Prostate gland (tissue), 2 donors: ENCODE measurements at regions not wholly inside any gene's neighbourhood (a gene's known extent, or its start where the extent isn't known, plus 50 kb on each side); places are given as distances from the start of the nearest gene placed in this dataset.

Experiments
- CTCF ChIP-seq, 4 experiments: fragments of 200-600 bp in 2 of 4; fragments of 450-650 bp in 2 of 4; sonication (generic) in 2 of 4; IDR thresholded peaks; 1 replicate in 3 of 4; 2 replicates in 1 of 4; pipeline ENCODE4 v1.5.1; 2016 to 2019; ENCODE audit warnings: antibody characterized with exemption in 4 of 4, mild to moderate bottlenecking in 2 of 4, moderate library complexity in 2 of 4
- POLR2AphosphoS5 ChIP-seq: sonication (generic); formaldehyde crosslinking; IDR thresholded peaks from one replicate; pipeline ENCODE4 v1.6.1; 2017; ENCODE audit warnings: antibody characterized with exemption

GRCh38 chr16:85220964-85221731 lies 108.9 kb upstream of the CIBAR2 start:
- TF ChIP-seq CTCF (IDR thresholded peaks at IDR 0.05): no peak
- TF ChIP-seq POLR2AphosphoS5: no peak
